HEK293 (cell line): ENCODE measurements at regions not wholly inside any gene's neighbourhood (a gene's known extent, or its start where the extent isn't known, plus 50 kb on each side); places are given as distances from the start of the nearest gene placed in this dataset.

Experiments used
- CTCF ChIA-PET: fragments of 350-600 bp; formaldehyde crosslinking; extraction: SDS; loops from one replicate; lab custom pipeline; 2021; ENCODE audit warnings: antibody characterized with exemption; lab: Yijun Ruan, JAX
- POLR2A ChIA-PET: fragments of 300-600 bp; formaldehyde crosslinking; extraction: SDS; loops from one replicate; lab custom pipeline; 2020; ENCODE audit warnings: antibody characterized with exemption, inconsistent platforms; lab: Yijun Ruan, JAX
- H3K27ac ChIP-seq: fragments of 200-500 bp; sonication (Bioruptor generic); 2 replicates; pipeline ENCODE4 v1.5.1; 2014; ENCODE audit warnings: low read depth, low read length, control low read depth, inconsistent platforms; ENCODE audit errors: extremely low read depth
- H3K36me3 ChIP-seq, 2 experiments: fragments of 200-500 bp in 1 of 2; sonication (Bioruptor generic) in 1 of 2; 1 replicate in 1 of 2; 2 replicates in 1 of 2; pipeline ENCODE4 v1.5.1; 2014 to 2017; ENCODE audit warnings: inconsistent platforms in 2 of 2, low read length in 2 of 2; ENCODE audit not compliant: control insufficient read depth in 2 of 2, insufficient read depth in 1 of 2
- H3K4me1 ChIP-seq: fragments of 200-500 bp; sonication (Bioruptor generic); 2 replicates; pipeline ENCODE4 v1.5.1; 2014; ENCODE audit warnings: mild to moderate bottlenecking, low read length, inconsistent platforms; ENCODE audit not compliant: control insufficient read depth, insufficient read depth
- H3K4me3 ChIP-seq: 2 replicates; pipeline ENCODE4 v1.5.1; 2011; ENCODE audit warnings: low read depth, mild to moderate bottlenecking, control low read depth, low read length, moderate library complexity
- H3K9me3 ChIP-seq: fragments of 200-500 bp; sonication (Bioruptor generic); 2 replicates; pipeline ENCODE4 v1.5.1; 2014; ENCODE audit warnings: low read depth, low read length, inconsistent platforms; ENCODE audit not compliant: control insufficient read depth, insufficient read depth
- FEZF1 ChIP-seq: fragments of 450-650 bp; formaldehyde crosslinking; IDR thresholded peaks from 2 replicates; pipeline ENCODE4 v1.5.1; 2016; ENCODE audit warnings: missing biosample characterization, missing genetic modification characterization
- KLF1 ChIP-seq: fragments of 450-650 bp; formaldehyde crosslinking; IDR thresholded peaks from 2 replicates; pipeline ENCODE4 v1.5.1; 2016; ENCODE audit warnings: missing biosample characterization, missing genetic modification characterization
- SCRT2 ChIP-seq: fragments of 450-650 bp; formaldehyde crosslinking; IDR thresholded peaks from 2 replicates; pipeline ENCODE4 v1.5.1; 2016; ENCODE audit warnings: missing biosample characterization, missing genetic modification characterization
- TRIM28 ChIP-seq: IDR thresholded peaks from 2 replicates; pipeline ENCODE4 v1.6.1; 2011; ENCODE audit warnings: low read length, control low read depth, borderline replicate concordance
- ZNF311 ChIP-seq: fragments of 450-650 bp; formaldehyde crosslinking; IDR thresholded peaks from 2 replicates; pipeline ENCODE4 v1.5.1; 2017; ENCODE audit warnings: missing biosample characterization, missing genetic modification characterization, borderline replicate concordance
- ZNF426 ChIP-seq: fragments of 450-650 bp; formaldehyde crosslinking; IDR thresholded peaks from 2 replicates; pipeline ENCODE4 v1.5.1; 2017; ENCODE audit warnings: missing biosample characterization, missing genetic modification characterization, mild to moderate bottlenecking, inconsistent platforms, moderate library complexity
- ZNF548 ChIP-seq: fragments of 450-650 bp; formaldehyde crosslinking; IDR thresholded peaks from 2 replicates; pipeline ENCODE4 v1.5.1; 2016; ENCODE audit warnings: missing biosample characterization, missing genetic modification characterization
- ZNF555 ChIP-seq: fragments of 450-650 bp; formaldehyde crosslinking; conservative IDR thresholded peaks from 2 replicates; pipeline ENCODE4 v1.5.1; 2017; ENCODE audit warnings: missing biosample characterization, mild to moderate bottlenecking, missing genetic modification characterization, inconsistent platforms
- ZNF560 ChIP-seq: fragments of 450-650 bp; formaldehyde crosslinking; IDR thresholded peaks from 2 replicates; pipeline ENCODE4 v1.5.1; 2017; ENCODE audit warnings: missing biosample characterization, missing genetic modification characterization, borderline replicate concordance
- ZNF596 ChIP-seq: fragments of 450-650 bp; IDR thresholded peaks from 2 replicates; pipeline ENCODE4 v1.5.0; 2018; ENCODE audit warnings: missing biosample characterization, mild to moderate bottlenecking, missing genetic modification characterization, moderate library complexity
- ZNF624 ChIP-seq: fragments of 450-650 bp; formaldehyde crosslinking; IDR thresholded peaks from 2 replicates; pipeline ENCODE4 v1.5.1; 2017; ENCODE audit warnings: missing biosample characterization, missing genetic modification characterization
- ZNF629 ChIP-seq: fragments of 450-650 bp; formaldehyde crosslinking; IDR thresholded peaks from 2 replicates; pipeline ENCODE4 v1.5.1; 2017; ENCODE audit warnings: missing biosample characterization, missing genetic modification characterization
- TF ChIP-seq, protein P1 (sequence below): fragments of 450-650 bp; formaldehyde crosslinking; IDR thresholded peaks from 2 replicates; pipeline ENCODE4 v1.5.1; 2017; ENCODE audit warnings: missing biosample characterization, missing genetic modification characterization
- TF ChIP-seq, protein P2 (sequence below): fragments of 450-650 bp; formaldehyde crosslinking; IDR thresholded peaks from 2 replicates; pipeline ENCODE4 v1.5.1; 2017; ENCODE audit warnings: missing biosample characterization, missing genetic modification characterization
- TF ChIP-seq, protein P3 (sequence below): fragments of 450-650 bp; formaldehyde crosslinking; IDR thresholded peaks from 2 replicates; pipeline ENCODE4 v1.5.1; 2016; ENCODE audit warnings: missing biosample characterization, missing genetic modification characterization

GRCh38 chr17:56739776-56740175, 93.9 kb downstream of the C17orf67 start (continued):
- TF ChIP-seq ZNF426 (tag by site-specific recombination) = no peak

GRCh38 chr17:56740481-56740880, 93.2 kb downstream of the C17orf67 start:
- no peaks in the 10 kb centered on the region for H3K9me3 ChIP-seq
- no peaks in the 10 kb centered on the region for H3K4me1 ChIP-seq
- TF ChIP-seq ZNF624 (tag by site-specific recombination) (no peak), ZNF560 (tag by site-specific recombination) (no peak), TRIM28 (no peak), ZNF311 (tag by site-specific recombination) (no peak), KLF1 (tag by site-specific recombination) (no peak), ZNF555 (tag by site-specific recombination) (no peak), SCRT2 (tag by site-specific recombination) (no peak), ZNF548 (tag by site-specific recombination) (no peak), FEZF1 (tag by site-specific recombination) (no peak), ZNF629 (tag by site-specific recombination) (no peak), ZNF596 (tag by site-specific recombination) (no peak)
- TF ChIP-seq, protein P1, sequence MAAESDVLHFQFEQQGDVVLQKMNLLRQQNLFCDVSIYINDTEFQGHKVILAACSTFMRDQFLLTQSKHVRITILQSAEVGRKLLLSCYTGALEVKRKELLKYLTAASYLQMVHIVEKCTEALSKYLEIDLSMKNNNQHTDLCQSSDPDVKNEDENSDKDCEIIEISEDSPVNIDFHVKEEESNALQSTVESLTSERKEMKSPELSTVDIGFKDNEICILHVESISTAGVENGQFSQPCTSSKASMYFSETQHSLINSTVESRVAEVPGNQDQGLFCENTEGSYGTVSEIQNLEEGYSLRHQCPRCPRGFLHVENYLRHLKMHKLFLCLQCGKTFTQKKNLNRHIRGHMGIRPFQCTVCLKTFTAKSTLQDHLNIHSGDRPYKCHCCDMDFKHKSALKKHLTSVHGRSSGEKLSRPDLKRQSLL (tag by site-specific recombination) = no peak
- TF ChIP-seq, protein P2, sequence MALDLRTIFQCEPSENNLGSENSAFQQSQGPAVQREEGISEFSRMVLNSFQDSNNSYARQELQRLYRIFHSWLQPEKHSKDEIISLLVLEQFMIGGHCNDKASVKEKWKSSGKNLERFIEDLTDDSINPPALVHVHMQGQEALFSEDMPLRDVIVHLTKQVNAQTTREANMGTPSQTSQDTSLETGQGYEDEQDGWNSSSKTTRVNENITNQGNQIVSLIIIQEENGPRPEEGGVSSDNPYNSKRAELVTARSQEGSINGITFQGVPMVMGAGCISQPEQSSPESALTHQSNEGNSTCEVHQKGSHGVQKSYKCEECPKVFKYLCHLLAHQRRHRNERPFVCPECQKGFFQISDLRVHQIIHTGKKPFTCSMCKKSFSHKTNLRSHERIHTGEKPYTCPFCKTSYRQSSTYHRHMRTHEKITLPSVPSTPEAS = no peak
- TF ChIP-seq, protein P3, sequence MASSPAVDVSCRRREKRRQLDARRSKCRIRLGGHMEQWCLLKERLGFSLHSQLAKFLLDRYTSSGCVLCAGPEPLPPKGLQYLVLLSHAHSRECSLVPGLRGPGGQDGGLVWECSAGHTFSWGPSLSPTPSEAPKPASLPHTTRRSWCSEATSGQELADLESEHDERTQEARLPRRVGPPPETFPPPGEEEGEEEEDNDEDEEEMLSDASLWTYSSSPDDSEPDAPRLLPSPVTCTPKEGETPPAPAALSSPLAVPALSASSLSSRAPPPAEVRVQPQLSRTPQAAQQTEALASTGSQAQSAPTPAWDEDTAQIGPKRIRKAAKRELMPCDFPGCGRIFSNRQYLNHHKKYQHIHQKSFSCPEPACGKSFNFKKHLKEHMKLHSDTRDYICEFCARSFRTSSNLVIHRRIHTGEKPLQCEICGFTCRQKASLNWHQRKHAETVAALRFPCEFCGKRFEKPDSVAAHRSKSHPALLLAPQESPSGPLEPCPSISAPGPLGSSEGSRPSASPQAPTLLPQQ (tag by site-specific recombination) = no peak
- no peak overlapping the region for H3K4me3 ChIP-seq
- ChIA-PET POLR2A (no interaction called here), CTCF (interaction anchor here (0.8 kb wide), 1 partner anchor 40 kb away, joined by 3 read pairs; no protein-coding TSS in a partner anchor)
- no peak overlapping the region for H3K27ac ChIP-seq
- H3K36me3 ChIP-seq = no peaks in the 10 kb centered on the region
